ENCODE measurements at regions not wholly inside any gene's neighbourhood (a gene's known extent, or its start where the extent isn't known, plus 50 kb on each side); places are given as distances from the start of the nearest gene placed in this dataset.

DNA sequence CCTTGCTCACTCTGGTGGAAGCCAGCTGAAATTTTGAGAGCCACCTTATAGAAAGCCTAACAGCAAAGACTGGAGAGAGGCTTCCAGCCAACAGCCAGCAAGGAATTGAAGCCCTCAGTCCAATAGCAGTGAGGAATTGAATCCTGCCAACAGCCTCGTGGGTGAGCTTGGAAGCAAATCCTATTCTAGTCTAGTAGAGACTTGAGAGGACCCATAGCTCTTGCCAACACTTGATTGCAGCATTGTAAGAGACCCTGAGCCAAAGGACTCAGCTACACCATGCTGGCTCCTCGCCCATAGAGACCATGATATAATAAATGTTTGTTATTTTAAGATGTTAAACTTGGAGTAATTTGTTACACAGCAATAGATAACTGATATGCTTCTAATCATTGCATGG is 403.0 kb upstream of the TNP1 start:
- no peak for DNase-seq

DNA sequence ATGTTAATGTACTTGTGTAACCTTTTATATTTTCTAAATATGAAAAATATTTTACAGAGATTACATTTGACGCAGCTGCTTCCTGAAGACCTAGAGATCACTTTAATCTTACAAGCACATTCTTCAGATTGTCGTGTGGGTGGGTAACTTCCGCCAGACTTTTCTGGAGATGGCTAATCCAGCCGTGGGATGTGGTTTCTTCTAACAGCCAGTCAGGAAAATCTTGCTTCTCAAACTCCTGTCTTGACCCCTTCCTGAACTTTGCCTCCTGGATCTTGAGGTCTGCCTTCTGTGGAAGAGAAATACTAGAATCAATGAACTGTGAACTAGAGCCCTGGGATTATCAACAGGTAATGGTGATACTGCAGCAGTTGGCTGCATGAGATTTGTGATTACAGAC is 401.6 kb upstream of the TNP1 start:
- DNase-seq = no peak

DNA sequence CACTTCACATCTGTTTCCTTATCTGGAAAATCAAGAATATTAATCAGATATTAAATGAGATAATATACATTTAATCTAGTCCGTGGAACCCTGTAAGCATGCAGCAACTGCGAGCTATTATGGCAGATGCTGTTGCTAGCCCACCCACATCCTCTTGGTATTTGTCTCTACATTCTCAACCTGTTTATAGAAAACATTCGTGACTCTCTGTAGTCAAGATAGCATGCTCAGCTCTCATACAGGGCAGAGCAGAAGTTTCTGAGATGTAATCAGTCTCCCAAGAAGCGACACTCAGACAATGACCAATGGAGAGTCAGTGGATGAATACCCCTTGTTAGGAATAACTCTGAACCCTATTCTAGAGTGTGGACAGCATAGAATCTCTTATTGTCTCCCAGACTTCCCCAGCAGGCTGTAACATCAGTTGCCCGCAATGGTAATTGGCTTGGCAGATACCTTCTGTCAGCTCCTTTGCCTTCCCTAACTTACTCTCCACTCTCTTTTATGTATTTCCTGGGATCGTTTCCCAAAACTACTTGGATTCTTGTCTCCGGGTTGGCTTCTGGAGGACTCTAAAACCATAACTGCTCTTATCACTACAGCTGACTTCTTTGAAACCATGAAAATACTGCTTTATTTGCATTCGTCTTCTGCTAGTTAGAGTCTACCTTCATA is 400.7 kb upstream of the TNP1 start:
- DNase-seq = no peak

DNA sequence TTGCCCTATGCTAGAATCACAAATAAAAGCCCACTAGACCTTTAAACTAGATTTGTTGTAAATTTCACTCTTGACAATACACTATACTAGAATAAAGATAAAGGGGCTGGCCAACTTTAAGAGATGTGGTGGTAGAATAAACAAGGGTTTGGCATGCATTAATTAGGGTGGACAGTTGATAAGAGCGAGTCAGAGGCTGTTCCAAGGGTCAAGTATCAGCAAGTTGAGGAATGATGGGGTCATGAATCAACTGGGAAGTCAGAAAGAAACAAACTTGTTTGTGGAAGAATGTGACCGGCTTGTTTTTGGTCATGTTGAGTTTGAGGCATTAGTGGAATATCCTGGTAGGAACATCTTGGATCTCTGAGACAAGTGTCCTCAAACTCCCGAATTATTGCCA is 398.3 kb upstream of the TNP1 start:
- DNase-seq = no peak

DNA sequence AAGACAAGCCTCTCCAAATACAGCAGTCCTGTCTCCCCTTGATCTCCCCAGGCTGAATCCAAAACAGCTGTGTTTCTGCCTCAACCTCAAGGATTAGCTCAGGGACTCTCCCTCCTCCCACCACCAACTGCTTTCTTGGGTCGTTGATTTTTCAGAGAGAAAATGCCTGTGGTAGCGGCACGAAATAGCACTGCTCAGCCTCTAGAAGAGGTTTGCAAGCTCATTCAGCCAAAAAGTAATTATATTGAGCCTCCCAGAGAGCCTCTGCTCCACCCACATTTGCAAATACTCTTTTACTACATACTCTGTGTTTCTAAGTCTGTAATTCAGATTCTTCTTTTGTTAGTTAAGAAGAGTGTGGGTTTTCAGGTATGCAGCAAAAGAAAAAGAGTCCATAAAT is 396.4 kb upstream of the TNP1 start:
- DNase-seq = no peak

DNA sequence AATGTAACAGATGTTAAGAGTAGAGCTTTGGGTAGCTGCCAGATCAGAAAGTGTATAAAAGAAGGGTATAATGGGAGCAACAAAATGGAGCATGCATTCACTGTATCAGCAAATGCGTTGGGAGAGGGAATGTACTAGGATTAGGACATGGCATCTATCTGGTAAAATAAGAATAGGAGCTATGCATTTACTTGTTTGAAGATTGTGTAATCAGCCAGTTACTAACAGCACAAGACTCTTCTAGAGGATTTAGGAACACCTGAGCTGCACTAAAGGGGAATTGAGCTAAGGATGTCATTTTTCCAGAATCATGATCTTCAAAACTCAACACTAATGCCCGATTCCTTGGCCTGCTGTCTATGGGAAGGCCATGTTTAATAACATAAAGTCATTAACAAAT is 394.2 kb upstream of the TNP1 start:
- DNase-seq = no peak

DNA sequence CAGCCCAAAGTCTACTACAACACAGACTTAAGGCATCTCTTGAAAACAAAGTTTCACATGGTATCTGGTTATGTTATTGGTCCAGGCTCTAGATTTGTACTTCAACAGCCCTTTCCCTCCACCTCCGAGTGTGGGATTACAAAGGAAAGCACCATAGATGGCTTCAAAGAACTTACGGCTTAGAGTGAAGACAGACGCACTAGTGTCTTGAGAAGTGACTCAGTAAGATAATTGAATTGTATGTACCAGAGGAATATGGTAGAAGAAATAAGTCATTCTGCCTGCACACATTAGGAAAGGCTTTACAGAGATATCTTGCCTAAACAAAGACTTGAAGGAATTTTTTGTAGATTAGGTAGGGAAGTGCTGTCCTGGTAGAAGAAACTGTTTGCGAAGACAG is 392.3 kb upstream of the TNP1 start:
- no peak for DNase-seq

DNA sequence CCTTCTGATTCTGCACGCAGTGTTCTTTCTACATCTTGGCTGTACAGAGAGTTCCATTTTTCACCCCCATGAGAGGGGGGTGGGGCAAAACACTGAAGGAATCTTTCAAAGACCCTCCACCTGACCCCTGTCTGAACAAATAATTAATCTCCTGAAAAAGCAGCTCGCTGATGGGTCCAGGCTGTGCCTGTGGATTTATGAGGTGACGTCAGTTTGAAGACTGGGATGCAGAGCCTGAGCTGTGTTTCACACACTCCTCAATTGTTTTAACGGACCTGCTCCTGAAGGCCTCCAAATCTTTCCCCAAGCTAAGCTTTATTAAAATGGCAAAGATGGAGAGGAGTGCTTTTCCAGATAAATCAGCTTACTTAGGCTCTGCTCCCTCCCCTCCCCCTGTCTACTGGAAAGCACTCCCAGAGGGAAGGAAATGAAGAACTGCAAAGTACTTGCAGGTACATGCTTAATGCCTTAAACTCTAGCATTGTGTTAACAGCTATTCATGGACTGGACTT is 390.2 kb upstream of the TNP1 start:
- DNase-seq = no peak

DNA sequence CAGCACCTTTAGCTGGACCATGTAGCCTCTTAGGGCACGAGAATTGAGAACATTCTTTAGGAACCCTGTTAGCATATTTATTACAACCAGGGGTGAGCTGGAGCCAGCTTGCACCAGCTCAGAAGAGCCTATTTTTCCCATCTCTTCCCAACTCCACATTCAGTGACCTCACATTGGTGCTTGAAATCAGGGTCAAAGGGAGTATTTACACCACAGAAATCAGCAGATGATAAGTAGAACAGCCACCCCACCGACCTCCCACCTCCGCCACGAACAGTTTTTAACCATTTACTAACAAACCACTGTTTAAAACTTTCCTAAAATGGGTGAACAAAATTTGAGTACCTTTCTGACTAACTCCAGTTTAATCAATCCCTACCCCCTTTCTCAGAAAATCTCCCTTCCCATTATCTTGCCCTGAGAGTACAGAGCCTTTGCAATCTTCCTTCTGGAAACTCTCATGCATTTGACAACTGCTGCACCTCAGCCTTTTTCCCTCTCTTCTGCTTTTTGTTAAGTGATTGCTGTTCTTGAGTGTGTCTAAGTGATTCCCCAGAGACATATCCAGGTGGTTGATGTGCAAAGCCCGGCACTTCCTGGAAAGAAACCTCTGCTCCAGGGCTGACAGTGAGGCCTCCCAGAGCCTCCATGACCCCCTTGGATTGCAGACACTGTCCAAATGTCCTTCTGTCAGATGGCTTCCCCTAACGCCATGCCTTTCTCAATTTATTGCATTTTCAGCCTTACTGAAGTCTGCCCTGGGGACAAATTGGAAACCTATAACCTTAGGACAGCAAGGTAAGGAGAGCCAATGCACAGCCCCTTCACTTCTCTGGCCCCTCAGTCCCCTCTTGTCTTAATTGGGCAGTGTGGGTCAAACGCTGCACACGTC is 389.5 kb upstream of the TNP1 start:
- DNase-seq = no peak

DNA sequence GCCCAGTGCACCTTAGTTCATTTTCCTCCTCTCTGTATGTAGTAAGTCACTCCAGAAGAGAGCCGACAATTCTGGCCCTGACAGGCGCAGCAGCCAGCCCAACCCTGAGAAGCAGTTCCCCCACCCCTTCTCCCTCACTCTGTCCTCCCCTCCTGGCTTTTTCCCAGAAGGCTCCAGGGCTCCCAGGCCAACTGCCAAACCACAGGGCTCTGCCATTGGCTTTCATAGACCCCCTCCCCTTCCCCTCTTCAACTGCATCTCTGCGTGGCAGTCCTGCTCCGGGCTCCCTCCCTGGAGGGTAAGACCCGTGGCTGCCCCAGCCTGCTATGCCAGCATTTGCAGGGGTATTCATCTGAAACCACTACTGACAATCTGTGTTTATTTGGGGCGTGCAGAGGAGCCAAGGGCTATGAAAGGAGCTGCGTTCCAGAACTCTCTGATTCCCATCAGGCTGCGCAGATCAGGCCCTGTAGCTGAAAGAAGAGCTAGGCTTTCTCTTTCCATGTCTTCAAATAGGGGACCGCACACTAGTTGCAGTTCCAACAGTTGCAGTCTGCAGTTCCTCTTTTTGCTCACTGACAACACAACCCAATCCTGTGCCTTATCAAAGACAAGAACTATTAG is 388.6 kb upstream of the TNP1 start:
- no peak for DNase-seq

DNA sequence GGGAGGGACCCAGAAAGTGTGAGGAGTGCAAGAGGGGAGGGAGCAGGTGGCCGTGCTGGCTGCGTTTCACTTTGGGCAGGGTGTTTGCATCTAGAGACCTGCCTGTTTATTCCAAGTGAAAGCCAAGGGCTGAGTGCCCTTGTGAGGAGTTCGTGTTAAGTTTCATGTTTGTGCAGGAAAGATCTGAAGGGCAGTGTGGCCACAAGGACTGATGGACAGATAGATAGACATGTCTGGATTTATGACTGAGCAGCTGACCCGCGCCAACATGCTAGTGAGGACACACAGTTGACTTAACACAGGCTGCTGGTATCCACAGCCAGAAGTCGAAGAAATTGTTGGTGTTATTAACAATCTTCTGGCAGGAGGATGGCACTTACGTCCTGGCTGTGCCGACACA is 387.6 kb upstream of the TNP1 start:
- no peak for DNase-seq

DNA sequence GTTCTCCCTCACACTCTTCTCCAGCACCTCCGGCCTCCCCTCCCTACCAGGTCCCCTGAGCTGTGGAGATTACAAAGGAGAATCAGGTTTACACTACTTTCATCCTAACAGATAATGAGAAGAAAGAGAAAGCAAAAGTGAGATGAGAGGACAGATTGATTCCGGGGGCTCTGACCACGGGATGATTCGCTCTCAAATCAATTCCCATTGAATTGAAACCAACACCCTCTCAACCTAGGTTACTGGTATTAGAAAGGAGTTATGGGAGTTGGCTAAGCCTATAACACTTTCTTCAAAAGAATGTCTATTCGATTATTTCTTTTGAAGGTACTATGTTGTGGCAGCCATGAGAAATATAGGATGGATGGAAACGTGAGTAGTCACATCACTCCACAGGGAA is 386.2 kb upstream of the TNP1 start:
- no peak for DNase-seq

DNA sequence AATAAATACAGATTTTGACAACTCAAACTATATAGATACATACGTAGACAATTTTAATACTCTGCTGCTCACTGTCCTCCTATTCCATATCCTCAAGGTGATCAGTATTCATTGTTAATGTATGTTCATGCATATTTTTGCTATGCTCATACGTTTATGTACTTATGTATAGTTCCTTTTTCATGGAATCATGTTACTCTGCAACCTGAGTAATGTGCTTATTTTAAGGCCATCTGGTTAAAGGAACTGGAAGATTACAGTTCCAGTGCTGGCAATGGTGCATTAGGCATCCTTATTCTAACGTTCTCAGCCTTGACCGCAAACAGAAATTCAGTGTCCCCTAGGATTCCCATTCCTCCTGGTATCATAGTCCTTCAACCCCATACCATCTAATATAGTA is 385.0 kb upstream of the TNP1 start:
- no peak for DNase-seq

DNA sequence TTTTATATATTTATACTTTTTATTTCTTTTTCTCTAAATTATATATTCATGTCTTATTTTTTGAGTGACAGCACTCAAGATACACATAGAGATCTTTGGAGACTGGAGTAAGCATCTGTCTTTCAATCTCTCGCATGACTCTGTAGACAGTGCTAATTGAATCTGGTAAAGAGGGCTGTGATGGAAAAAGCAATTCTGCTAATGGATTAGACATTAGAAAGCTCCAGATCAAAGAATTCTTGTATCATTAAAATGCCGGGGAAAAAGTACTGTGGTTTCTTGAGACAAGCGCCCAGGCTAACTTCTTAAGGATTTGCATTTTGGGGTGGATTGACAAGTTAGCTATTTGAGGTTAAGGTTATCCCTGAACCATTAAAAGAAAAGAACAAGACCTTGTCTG is 383.1 kb upstream of the TNP1 start:
- DNase-seq = no peak

DNA sequence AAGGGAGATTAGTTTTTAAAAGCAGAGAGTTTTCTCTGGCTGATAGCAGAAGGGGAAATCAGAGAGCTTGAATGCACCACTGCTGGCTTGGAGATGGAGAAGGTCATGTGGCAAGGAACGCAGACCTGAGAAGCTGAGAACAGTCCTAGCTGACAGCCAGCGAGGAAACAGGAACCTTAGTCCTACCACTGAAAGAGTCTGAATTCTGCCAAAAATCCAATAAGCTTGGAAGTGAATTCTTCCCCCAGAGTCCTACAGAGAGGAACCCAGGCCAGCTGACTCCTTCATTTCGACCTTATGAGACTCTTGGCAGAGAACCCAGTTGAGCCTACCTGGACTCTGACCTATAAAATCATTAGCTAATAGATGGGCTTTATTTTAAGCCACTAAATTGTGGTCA is 371.9 kb upstream of the TNP1 start:
- DNase-seq = no peak

DNA sequence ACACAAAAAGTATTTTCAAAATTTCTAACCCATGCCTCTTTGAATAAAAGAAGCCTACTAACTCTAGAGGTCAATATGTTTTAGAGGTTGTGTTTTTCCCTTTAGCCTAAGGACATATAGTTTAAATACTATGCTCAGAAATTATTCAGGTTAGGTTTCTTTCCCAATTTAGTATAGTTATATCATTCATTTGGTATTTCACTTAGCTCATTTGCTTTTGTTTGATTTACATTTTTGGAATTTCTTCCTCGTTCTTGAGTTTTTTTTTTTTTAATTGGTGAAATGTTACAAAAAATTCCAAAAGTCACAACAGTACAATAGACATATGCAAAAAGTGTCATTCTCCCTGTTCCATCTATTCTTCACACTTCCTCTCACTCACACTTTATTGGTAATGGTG is 371.3 kb upstream of the TNP1 start:
- DNase-seq = no peak

DNA sequence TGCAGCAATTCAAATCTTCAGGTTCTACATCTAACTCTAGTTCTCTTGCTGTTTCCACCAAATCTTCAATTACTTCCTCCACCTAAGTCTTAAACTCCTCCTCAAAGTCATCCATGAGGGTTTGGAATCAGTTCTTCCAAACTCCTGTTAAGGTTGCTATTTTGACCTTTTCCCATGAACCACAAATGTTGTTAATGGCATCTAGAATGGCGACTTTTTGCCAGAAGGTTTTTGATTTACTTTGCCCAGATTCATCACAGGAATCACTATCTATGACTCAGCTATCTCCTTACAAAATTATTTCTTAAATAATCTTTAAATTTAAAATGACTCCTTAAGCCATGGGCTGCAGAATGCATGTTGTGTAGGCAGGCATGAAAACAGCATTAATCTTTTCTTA is 368.9 kb upstream of the TNP1 start:
- no peak for DNase-seq

DNA sequence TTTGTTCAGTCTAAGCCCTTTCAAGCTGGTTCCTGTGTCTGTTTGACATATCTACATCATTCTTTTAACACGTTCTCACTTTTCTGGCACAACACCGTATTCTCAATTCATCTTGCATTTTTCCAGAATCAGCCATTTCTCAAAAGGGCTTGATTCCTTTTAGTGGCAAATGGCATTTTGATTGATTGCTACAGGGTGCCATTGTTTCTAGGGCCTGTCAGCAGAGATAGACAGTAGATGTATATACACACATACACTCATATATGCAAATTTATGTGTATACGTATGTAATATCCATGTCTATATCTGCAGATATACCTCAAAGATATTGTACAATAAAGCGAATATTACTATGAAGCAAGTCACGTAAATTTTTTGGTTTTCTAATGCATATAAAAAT is 367.9 kb upstream of the TNP1 start:
- DNase-seq = no peak

DNA sequence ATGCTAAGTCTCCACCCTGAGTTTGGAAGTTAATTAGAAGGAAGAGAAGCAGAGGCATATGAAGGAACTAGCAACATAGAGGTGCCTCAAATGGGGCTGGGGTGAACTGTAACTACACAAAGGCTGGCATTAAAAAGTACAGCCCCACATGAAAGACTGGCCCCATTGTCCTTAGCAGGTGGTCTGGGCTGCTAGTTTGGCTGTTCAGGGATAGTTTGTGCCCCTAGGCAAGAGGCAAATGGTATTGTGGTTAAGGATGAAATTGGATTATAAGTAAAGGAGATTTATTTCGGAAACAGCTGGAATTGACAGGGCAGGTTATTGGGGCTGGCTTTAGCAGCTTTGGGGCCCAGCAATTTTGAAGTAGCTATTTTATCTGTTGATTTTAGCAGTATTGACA is 365.7 kb upstream of the TNP1 start:
- DNase-seq = no peak

DNA sequence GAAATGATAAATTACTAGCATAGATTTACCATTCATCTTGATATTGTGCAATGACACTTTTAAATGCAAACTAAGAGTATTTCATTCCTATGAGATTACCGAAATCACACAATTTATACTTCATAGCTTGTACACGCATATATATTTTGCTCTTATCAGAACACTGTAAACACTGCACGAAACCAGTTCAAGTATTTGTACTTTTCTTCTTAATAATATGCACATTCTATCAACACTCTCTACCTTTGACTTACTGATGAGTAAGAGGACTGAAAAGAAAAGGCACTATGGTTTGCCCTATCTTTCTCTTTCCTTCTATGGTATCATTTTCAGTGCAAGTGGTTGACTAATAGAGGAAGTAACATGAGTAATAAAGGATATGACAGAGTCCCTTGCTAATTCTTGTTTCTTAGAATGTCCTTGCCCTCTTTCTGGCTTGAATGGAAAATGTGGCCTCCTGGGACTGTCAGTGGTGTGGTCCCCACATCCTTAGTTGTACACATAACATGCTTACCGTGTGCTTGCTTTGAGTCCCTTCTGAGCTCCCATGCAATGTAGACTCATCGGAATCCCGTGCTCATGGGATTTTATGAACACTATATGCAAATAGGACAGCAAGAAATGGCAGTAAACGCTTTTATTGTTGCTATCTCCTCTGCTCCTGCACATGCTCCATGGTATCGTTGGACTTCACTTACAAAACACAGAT is 363.5 kb upstream of the TNP1 start:
- DNase-seq = peak in 1 of 2 experiments; percentile 20

DNA sequence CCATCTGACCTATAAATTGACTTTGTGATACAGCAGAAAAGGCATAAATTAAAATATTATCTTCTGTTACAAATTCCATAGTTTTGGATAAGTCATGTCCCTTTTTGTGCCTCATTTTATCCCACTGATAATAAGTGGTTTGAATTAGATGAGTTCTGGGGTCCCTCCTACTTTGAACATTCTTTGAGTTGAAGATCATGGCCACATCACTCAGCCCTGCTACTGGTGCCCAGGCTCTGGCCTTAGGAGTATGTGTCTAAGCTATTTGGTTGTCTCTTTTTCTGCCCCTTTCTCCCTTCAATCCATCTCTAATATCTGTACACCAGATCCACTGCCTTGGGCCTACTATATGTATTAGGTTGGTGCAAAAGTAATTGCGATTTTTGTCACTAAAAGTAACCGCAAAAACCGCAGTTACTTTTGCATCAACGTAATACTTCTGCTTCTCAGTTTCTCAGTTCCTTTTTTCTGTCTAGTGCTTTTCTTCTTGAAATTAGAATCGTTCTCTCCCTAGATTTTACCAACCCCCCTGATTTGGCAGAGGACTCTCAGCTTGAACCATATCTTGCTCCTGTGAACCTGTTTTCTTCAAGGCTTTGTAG is 362.5 kb upstream of the TNP1 start:
- DNase-seq = no peak

DNA sequence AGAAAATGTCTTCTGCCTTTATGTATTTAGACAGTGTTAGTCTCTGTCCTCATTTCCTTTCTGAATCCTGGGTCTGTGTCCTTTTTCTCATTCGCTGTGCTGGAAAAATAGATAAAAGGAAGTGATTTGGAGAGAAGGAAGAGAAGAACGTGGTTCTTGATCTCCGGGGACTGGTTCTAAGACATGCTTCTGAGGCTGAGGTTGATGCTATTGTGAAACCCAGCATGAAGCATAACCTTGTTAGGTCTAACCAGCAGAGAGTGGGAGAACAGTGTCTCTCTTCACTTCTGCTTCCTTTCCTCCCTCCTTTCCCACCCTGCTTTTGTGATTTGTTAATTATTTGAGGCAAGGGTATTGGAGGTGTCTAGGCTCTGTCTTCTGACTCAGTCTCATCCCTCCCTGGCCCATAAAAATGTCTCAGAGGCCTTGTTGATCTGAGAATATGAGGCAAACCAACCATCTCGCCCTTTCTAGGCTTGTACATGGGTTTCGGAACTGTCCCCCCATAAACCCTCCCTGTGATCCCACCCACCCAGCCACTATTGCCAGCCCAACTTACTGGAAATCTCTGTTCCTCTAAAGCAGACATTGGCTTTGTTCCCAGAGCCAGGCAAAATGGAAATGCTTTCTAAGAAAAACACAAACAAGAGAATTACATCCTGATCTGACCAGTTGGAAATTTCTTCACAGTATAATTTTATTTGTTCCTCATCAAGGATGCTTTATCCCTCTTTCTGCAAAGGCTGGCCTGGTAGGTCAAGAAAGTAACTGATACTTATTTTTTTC is 360.6 kb upstream of the TNP1 start:
- DNase-seq = no peak
